ENCODE measurements at regions not wholly inside any gene's neighbourhood (a gene's known extent, or its start where the extent isn't known, plus 50 kb on each side); places are given as distances from the start of the nearest gene placed in this dataset.
"Not testable (repeated sequence)": the region's sequence is repeated elsewhere in the genome, so short reads cannot be mapped to it uniquely, and the experiment has no call there.

DNA sequence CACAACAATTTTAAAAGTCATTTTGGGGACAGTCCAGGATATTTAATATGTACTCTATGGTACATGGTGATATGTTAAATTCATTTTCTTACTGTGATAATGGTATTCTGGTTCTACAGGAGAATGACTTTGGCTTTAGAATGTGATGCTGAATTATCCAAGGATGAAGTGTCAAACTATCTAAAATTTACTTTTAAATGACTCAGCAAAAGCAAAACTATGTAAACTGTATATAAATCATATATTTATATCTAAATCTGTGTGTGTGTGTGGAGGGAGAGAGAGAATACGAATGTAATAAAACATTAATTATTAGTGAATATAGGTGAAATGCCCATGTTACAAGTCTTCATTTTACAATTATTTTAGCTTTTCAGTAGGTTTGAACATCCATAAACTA is 733.8 kb upstream of the CA10 start:
- ChIA-PET POLR2A (no interaction called here), CTCF (no interaction called here)
- no peaks in the 10 kb centered on the region for H3K9me3 ChIP-seq (ENCODE audit: control insufficient read depth, insufficient read depth, low read depth, low read length)
- TF ChIP-seq YY2 (tag by site-specific recombination; IDR thresholded peaks at IDR 0.05), result no peak
- TF ChIP-seq HOXA7 (CRISPR knock-in tag; IDR thresholded peaks at IDR 0.05; ENCODE audit: borderline replicate concordance), result no peak
- no peak for TF ChIP-seq ZNF175 (tag by site-specific recombination; IDR thresholded peaks at IDR 0.05)
- TF ChIP-seq, protein P1, sequence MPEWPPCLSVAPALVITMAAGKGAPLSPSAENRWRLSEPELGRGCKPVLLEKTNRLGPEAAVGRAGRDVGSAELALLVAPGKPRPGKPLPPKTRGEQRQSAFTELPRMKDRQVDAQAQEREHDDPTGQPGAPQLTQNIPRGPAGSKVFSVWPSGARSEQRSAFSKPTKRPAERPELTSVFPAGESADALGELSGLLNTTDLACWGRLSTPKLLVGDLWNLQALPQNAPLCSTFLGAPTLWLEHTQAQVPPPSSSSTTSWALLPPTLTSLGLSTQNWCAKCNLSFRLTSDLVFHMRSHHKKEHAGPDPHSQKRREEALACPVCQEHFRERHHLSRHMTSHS (tag by site-specific recombination; IDR thresholded peaks at IDR 0.05), result no peak
- no peak for TF ChIP-seq ZNF571 (tag by site-specific recombination; IDR thresholded peaks at IDR 0.05)
- no peak for TF ChIP-seq RBAK (tag by site-specific recombination; IDR thresholded peaks at IDR 0.05)
- no peak for TF ChIP-seq ZNF544 (tag by site-specific recombination; IDR thresholded peaks at IDR 0.05)
- no peak for TF ChIP-seq GLIS1 (tag by site-specific recombination; IDR thresholded peaks at IDR 0.05)
- TF ChIP-seq KLF16 (tag by site-specific recombination; IDR thresholded peaks at IDR 0.05), result no peak
- H3K4me3 ChIP-seq (ENCODE audit: low read depth, low read length), result no peak overlapping the region
- no peaks in the 10 kb centered on the region for H3K36me3 ChIP-seq (ENCODE audit: control insufficient read depth in 2 of 2, insufficient read depth in 1 of 2, low read length in 2 of 2)
- H3K27ac ChIP-seq (ENCODE audit: extremely low read depth, low read depth, low read length), result no peak overlapping the region
- no peaks in the 10 kb centered on the region for H3K4me1 ChIP-seq (ENCODE audit: control insufficient read depth, insufficient read depth, low read length)

DNA sequence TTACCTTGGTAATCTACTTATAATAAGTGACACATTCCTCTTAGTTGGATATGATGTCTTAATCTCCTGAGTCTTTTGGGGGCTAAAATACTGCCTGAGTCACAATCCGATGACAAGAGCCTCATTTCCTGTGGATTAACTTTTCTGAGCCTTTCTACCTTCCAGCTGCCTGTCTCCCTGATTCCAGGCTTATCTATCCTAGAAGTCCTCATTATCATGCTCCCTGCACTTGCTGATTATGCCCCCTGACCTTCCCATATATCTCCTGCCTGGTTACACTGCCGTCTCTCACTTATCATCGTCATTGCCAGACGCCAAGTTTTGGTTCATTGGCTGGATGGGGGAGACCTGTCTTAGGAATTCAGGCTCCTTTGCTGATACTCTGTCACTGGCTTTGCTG is 727.4 kb upstream of the CA10 start:
- CTCF ChIA-PET, result no interaction called here
- no peak for TF ChIP-seq OSR2 (tag by site-specific recombination; IDR thresholded peaks at IDR 0.05)
- no peak for TF ChIP-seq ZNF433 (tag by site-specific recombination; IDR thresholded peaks at IDR 0.05; ENCODE audit: low read depth)
- no peak for TF ChIP-seq GLIS1 (tag by site-specific recombination; IDR thresholded peaks at IDR 0.05)
- no peak for TF ChIP-seq MZF1 (tag by site-specific recombination; IDR thresholded peaks at IDR 0.05; ENCODE audit: borderline replicate concordance)
- no peak for TF ChIP-seq ZNF19 (tag by site-specific recombination; IDR thresholded peaks at IDR 0.05; ENCODE audit: low read depth)
- no peak for TF ChIP-seq ZNF785 (tag by site-specific recombination; IDR thresholded peaks at IDR 0.05)
- no peak for TF ChIP-seq ZNF221 (tag by site-specific recombination; IDR thresholded peaks at IDR 0.05; ENCODE audit: borderline replicate concordance)
- TF ChIP-seq, protein P2, sequence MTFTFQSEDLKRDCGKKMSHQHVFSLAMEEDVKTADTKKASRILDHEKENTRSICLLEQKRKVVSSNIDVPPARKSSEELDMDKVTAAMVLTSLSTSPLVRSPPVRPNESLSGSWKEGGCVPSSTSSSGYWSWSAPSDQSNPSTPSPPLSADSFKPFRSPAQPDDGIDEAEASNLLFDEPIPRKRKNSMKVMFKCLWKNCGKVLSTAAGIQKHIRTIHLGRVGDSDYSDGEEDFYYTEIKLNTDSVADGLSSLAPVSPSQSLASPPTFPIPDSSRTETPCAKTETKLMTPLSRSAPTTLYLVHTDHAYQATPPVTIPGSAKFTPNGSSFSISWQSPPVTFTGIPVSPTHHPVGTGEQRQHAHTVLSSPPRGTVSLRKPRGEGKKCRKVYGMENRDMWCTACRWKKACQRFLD (tag by site-specific recombination; IDR thresholded peaks at IDR 0.05), result no peak
- TF ChIP-seq GLI2 (tag by site-specific recombination; IDR thresholded peaks at IDR 0.05; ENCODE audit: borderline replicate concordance, low read depth), result no peak
- TF ChIP-seq, protein P3, sequence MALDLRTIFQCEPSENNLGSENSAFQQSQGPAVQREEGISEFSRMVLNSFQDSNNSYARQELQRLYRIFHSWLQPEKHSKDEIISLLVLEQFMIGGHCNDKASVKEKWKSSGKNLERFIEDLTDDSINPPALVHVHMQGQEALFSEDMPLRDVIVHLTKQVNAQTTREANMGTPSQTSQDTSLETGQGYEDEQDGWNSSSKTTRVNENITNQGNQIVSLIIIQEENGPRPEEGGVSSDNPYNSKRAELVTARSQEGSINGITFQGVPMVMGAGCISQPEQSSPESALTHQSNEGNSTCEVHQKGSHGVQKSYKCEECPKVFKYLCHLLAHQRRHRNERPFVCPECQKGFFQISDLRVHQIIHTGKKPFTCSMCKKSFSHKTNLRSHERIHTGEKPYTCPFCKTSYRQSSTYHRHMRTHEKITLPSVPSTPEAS (tag by site-specific recombination; IDR thresholded peaks at IDR 0.05), result no peak
- TF ChIP-seq ZNF266 (tag by site-specific recombination; IDR thresholded peaks at IDR 0.05; ENCODE audit: low read depth), result no peak
- TF ChIP-seq ZNF391 (tag by site-specific recombination; IDR thresholded peaks at IDR 0.05; ENCODE audit: borderline replicate concordance, low read depth), result no peak
- TF ChIP-seq ZNF184 (tag by site-specific recombination; IDR thresholded peaks at IDR 0.05), result no peak
- TF ChIP-seq ZNF501 (tag by site-specific recombination; IDR thresholded peaks at IDR 0.05), result no peak
- no peak for TF ChIP-seq ZNF76 (tag by site-specific recombination; IDR thresholded peaks at IDR 0.05; ENCODE audit: borderline replicate concordance, low read depth)
- TF ChIP-seq ZNF394 (tag by site-specific recombination; IDR thresholded peaks at IDR 0.05; ENCODE audit: borderline replicate concordance), result no peak
- TF ChIP-seq ZNF548 (tag by site-specific recombination; IDR thresholded peaks at IDR 0.05), result no peak
- Histone ChIP-seq H3K4me3 (ENCODE audit: low read depth, low read length) (no peak overlapping the region), H3K4me1 (ENCODE audit: control insufficient read depth, insufficient read depth, low read length) (no peaks in the 10 kb centered on the region), H3K27ac (ENCODE audit: extremely low read depth, low read depth, low read length) (no peak overlapping the region), H3K9me3 (ENCODE audit: control insufficient read depth, insufficient read depth, low read depth, low read length) (no peaks in the 10 kb centered on the region; the same call in 1 of the 2 replicates), H3K36me3 (ENCODE audit: control insufficient read depth in 2 of 2, insufficient read depth in 1 of 2, low read length in 2 of 2) (no peaks in the 10 kb centered on the region)
- POLR2A ChIA-PET, result no interaction called here

DNA sequence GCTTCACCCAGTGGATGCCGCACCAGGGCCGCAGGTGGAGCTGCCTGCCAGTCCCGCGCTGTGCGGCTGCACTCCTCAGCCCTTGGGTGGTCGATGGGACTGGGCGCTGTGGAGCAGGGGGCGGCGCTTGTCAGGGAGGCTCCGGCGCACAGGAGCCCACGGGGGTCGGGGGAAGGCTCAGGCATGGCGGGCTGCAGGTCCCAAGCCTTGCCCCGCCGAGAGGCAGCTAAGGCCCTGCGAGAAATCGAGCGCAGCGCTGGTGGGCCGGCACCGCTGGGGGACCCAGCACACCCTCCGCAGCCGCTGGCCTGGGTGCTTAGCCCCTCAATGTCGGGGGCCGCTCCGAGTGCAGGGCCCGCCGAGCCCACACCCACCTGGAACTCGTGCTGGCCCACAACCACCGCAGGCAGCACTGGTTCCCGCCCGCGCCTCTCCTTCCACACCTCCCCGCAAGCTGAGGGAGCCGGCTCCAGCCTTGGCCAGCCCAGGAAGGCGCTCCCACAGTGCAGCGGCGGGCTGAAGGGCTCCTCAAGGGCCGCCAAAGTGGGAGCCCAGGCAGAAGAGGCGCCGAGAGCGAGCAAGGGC is 725.5 kb upstream of the CA10 start:
- CTCF ChIA-PET, result interaction anchor here (0.6 kb wide), 2 partner anchors 16 to 807 kb away, joined by 3 to 4 read pairs; no protein-coding TSS in a partner anchor
- H3K36me3 ChIP-seq (ENCODE audit: control insufficient read depth in 2 of 2, insufficient read depth in 1 of 2, low read length in 2 of 2); H3K9me3 ChIP-seq (ENCODE audit: control insufficient read depth, insufficient read depth, low read depth, low read length); POLR2A ChIA-PET; H3K27ac ChIP-seq (ENCODE audit: extremely low read depth, low read depth, low read length); H3K4me1 ChIP-seq (ENCODE audit: control insufficient read depth, insufficient read depth, low read length); H3K4me3 ChIP-seq (ENCODE audit: low read depth, low read length): not testable (repeated sequence)

DNA sequence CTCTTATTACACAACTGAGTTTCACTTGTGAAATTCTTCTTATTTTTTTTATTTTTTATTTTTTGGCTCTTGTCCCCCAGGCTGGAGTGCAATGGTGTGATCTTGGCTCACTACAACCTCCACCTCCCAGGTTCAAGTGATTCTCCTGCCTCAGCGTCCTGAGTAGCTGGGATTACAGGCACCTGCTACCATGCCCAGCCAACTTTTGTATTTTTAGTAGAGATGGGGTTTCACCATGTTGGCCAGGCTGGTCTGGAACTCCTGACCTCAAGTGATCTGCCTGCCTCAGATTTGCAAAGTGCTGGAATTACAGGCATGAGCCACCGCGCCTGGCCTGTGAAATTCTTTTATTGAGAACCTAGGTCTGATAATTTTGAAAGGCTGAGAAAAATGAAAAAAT is 688.3 kb upstream of the CA10 start:
- H3K36me3 ChIP-seq (ENCODE audit: control insufficient read depth in 2 of 2, insufficient read depth in 1 of 2, low read length in 2 of 2); H3K4me1 ChIP-seq (ENCODE audit: control insufficient read depth, insufficient read depth, low read length); CTCF ChIA-PET; H3K4me3 ChIP-seq (ENCODE audit: low read depth, low read length); H3K27ac ChIP-seq (ENCODE audit: extremely low read depth, low read depth, low read length); POLR2A ChIA-PET; H3K9me3 ChIP-seq (ENCODE audit: control insufficient read depth, insufficient read depth, low read depth, low read length): not testable (repeated sequence)
